MM.1S (cell line): ENCODE measurements at regions not wholly inside any gene's neighbourhood (a gene's known extent, or its start where the extent isn't known, plus 50 kb on each side); places are given as distances from the start of the nearest gene placed in this dataset.

Experiments
- CTCF ChIP-seq: fragments of 300-600 bp; sonication (generic); IDR thresholded peaks from 2 replicates; pipeline ENCODE4 v1.5.1; 2016; ENCODE audit warnings: antibody characterized with exemption, low read length, mixed read lengths
- EZH2 ChIP-seq: fragments of 300-600 bp; sonication (generic); optimal IDR thresholded peaks from 2 replicates; pipeline ENCODE3; 2017; ENCODE audit warnings: low read depth, mild to moderate bottlenecking, antibody characterized with exemption, low read length, mixed read lengths
- EZH2phosphoT487 ChIP-seq: fragments of 300-600 bp; sonication (generic); IDR thresholded peaks from 2 replicates; pipeline ENCODE4 v1.6.1; 2018; ENCODE audit warnings: antibody characterized with exemption, low read length

DNA sequence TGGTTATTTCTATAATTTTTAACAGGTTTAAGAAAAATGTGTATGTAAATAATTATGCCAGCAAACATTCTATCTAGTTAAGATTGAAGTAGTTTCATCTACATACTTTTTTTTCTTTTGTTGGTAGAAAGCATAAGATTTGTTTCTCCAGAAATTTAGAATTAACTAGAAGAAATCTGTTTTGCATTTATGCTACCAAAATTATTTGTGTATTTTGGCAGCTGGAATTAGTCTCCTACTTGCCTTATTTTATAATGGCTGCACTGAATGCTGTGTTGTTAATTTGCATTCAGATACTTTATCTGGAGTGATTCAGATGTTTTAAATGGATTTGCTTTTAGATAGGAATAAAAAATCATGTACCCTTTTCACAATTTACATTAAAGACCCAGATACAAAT is 100.2 kb upstream of the NAALADL2 start:
- TF ChIP-seq CTCF (no peak), EZH2 (no peak), EZH2phosphoT487 (no peak)
